IMR-90 (cell line): ENCODE measurements at regions not wholly inside any gene's neighbourhood (a gene's known extent, or its start where the extent isn't known, plus 50 kb on each side); places are given as distances from the start of the nearest gene placed in this dataset.

Source experiments
- ATAC-seq: fragments of 200-7000 bp; cut with Tn5 transposase; 2 replicates; pipeline ENCODE4 v1.9.1; 2020; ENCODE audit warnings: low read depth, mild to moderate bottlenecking, moderate library complexity
- BruUV-seq: library from RNA; stranded (reverse); fragments of 400-500 nt; replicated peaks from 2 replicates; lab custom pipeline; 2021; lab: Mats Ljungman, UMichigan
- CTCF ChIA-PET: fragments of 300-600 bp; formaldehyde crosslinking; extraction: SDS; loops from one replicate; lab custom pipeline; 2021; ENCODE audit warnings: antibody characterized with exemption; lab: Yijun Ruan, JAX
- POLR2A ChIA-PET: fragments of 300-600 bp; sonication (Branson Sonifier 250); formaldehyde crosslinking; loops from one replicate; lab custom pipeline; 2022; ENCODE audit warnings: antibody characterized with exemption; ENCODE audit not compliant: unreplicated experiment; lab: Charles Lee
- DNase-seq: peaks from one replicate; pipeline ENCODE4 v3.0.0; 2013
- H2AFZ ChIP-seq: replicated peaks from 2 replicates; pipeline ENCODE3; 2013; ENCODE audit warnings: low read length, mild to moderate bottlenecking; ENCODE audit not compliant: poor library complexity
- H2AK5ac ChIP-seq: 2 replicates; pipeline ENCODE4 v1.6.1; 2013; ENCODE audit warnings: low read depth, low read length, inconsistent platforms
- H2AK9ac ChIP-seq: replicated peaks from 2 replicates; pipeline ENCODE3; 2013; ENCODE audit warnings: mild to moderate bottlenecking, low read depth, low read length, moderate library complexity; ENCODE audit not compliant: poor library complexity
- H2BK120ac ChIP-seq: 2 replicates; pipeline ENCODE4 v1.6.1; 2013; ENCODE audit warnings: low read depth, low read length, inconsistent platforms
- H2BK15ac ChIP-seq: 3 replicates; pipeline ENCODE4 v1.6.1; 2013; ENCODE audit warnings: low read depth, low read length, inconsistent platforms
- H2BK20ac ChIP-seq: 2 replicates; pipeline ENCODE4 v1.6.1; 2013; ENCODE audit warnings: low read depth, mild to moderate bottlenecking, inconsistent platforms, low read length, moderate library complexity
- H2BK5ac ChIP-seq: 2 replicates; pipeline ENCODE4 v1.6.1; 2013; ENCODE audit warnings: mild to moderate bottlenecking, low read depth, low read length, inconsistent platforms; ENCODE audit not compliant: poor library complexity, severe bottlenecking
- H3K14ac ChIP-seq: replicated peaks from 2 replicates; pipeline ENCODE4 v1.6.1; 2013; ENCODE audit warnings: low read depth, low read length, inconsistent platforms
- H3K18ac ChIP-seq: 2 replicates; pipeline ENCODE4 v1.6.1; 2013; ENCODE audit warnings: low read depth, low read length, control low read depth
- H3K23ac ChIP-seq: 2 replicates; pipeline ENCODE4 v1.6.1; 2013; ENCODE audit warnings: low read depth, low read length, inconsistent platforms
- H3K27ac ChIP-seq: 2 replicates; pipeline ENCODE4 v1.5.1; 2013; ENCODE audit warnings: mild to moderate bottlenecking, control low read depth, low read length; ENCODE audit not compliant: insufficient read depth
- H3K27me3 ChIP-seq: 2 replicates; pipeline ENCODE4 v1.6.1; 2013; ENCODE audit warnings: low read length; ENCODE audit not compliant: control insufficient read depth, insufficient read depth
- H3K36me3 ChIP-seq: 2 replicates; pipeline ENCODE4 v1.6.1; 2013; ENCODE audit warnings: low read length, mixed read lengths; ENCODE audit not compliant: control insufficient read depth, insufficient read depth
- H3K4ac ChIP-seq: 2 replicates; pipeline ENCODE4 v1.6.1; 2013; ENCODE audit warnings: low read depth, low read length, inconsistent platforms
- H3K4me1 ChIP-seq: 2 replicates; pipeline ENCODE4 v1.6.1; 2013; ENCODE audit warnings: low read length, mixed read lengths; ENCODE audit not compliant: control insufficient read depth, insufficient read depth
- H3K4me2 ChIP-seq: 2 replicates; pipeline ENCODE4 v1.6.1; 2013; ENCODE audit warnings: low read depth, mild to moderate bottlenecking, control low read depth, low read length, moderate library complexity
- H3K4me3 ChIP-seq: 2 replicates; pipeline ENCODE4 v1.5.1; 2013; ENCODE audit warnings: low read depth, mild to moderate bottlenecking, control low read depth, low read length, moderate library complexity; ENCODE audit not compliant: insufficient read depth
- H3K56ac ChIP-seq: 2 replicates; pipeline ENCODE4 v1.6.1; 2013; ENCODE audit warnings: low read length, inconsistent platforms; ENCODE audit not compliant: insufficient read depth; ENCODE audit errors: extremely low read depth
- H3K79me1 ChIP-seq, 2 experiments: 2 replicates each; pipeline ENCODE4 v1.6.1; 2013; ENCODE audit warnings: low read length in 2 of 2, inconsistent platforms in 1 of 2, low read depth in 1 of 2
- H3K9ac ChIP-seq: 2 replicates; pipeline ENCODE4 v1.6.1; 2013; ENCODE audit warnings: low read depth, low read length, control low read depth
- H3K9me1 ChIP-seq: 2 replicates; pipeline ENCODE4 v1.6.1; 2013; ENCODE audit warnings: low read length, inconsistent platforms; ENCODE audit not compliant: insufficient read depth
- H3K9me3 ChIP-seq: 2 replicates; pipeline ENCODE4 v1.6.1; 2013; ENCODE audit warnings: low read length; ENCODE audit not compliant: control insufficient read depth, insufficient read depth
- H4K20me1 ChIP-seq: 2 replicates; pipeline ENCODE4 v1.6.1; 2013; ENCODE audit warnings: low read length, inconsistent platforms; ENCODE audit not compliant: insufficient read depth
- H4K5ac ChIP-seq: 2 replicates; pipeline ENCODE4 v1.6.1; 2013; ENCODE audit warnings: mild to moderate bottlenecking, low read depth, low read length, control low read depth
- H4K8ac ChIP-seq, 2 experiments: 2 replicates each; pipeline ENCODE4 v1.6.1; 2013; ENCODE audit warnings: low read depth in 2 of 2, low read length in 2 of 2, control low read depth in 1 of 2, inconsistent platforms in 1 of 2
- H4K91ac ChIP-seq: 2 replicates; pipeline ENCODE4 v1.6.1; 2013; ENCODE audit warnings: low read depth, low read length, inconsistent platforms; ENCODE audit not compliant: insufficient read depth
- POLR2A ChIP-seq: IDR thresholded peaks from 2 replicates; pipeline ENCODE4 v1.6.1; 2012; ENCODE audit warnings: mild to moderate bottlenecking, low read depth, low read length
- WGBS, 2 experiments: methylation state at CpG; one replicate each; pipeline versions ENCODE4 v1.1.5 to v1.1.7; 2013; ENCODE audit warnings: missing lambda C conversion rate in 2 of 2; ENCODE audit not compliant: insufficient read length in 1 of 2; ENCODE audit errors: extremely low coverage in 2 of 2; 5-methylcytosine and 5-hydroxymethylcytosine counted together
- dilution Hi-C: fragments of 300-500 bp; cut with HindIII; formaldehyde crosslinking; loops from one replicate; pipeline ENCODE4 v1.14.3; 2018; ENCODE audit warnings: low sequenced_read_pairs; ENCODE audit not compliant: unreplicated experiment
- in situ Hi-C: fragments of 300-500 bp; cut with MboI; formaldehyde crosslinking; loops from 3 replicates; pipeline ENCODE4 v1.14.3; 2019; ENCODE audit warnings: low sequenced_read_pairs, inconsistent platforms, mixed read lengths
- intact Hi-C: fragments of 100-400 bp; cut with micrococcal nuclease; formaldehyde crosslinking; loops from 2 replicates; pipeline ENCODE4 v1.10.0; 2022
- TF ChIP-seq, protein P1 (sequence below): fragments of 150-350 bp; IDR thresholded peaks from 2 replicates; pipeline ENCODE4 v1.6.1; 2017; ENCODE audit warnings: mild to moderate bottlenecking, antibody characterized with exemption, low read length, low read depth

DNA sequence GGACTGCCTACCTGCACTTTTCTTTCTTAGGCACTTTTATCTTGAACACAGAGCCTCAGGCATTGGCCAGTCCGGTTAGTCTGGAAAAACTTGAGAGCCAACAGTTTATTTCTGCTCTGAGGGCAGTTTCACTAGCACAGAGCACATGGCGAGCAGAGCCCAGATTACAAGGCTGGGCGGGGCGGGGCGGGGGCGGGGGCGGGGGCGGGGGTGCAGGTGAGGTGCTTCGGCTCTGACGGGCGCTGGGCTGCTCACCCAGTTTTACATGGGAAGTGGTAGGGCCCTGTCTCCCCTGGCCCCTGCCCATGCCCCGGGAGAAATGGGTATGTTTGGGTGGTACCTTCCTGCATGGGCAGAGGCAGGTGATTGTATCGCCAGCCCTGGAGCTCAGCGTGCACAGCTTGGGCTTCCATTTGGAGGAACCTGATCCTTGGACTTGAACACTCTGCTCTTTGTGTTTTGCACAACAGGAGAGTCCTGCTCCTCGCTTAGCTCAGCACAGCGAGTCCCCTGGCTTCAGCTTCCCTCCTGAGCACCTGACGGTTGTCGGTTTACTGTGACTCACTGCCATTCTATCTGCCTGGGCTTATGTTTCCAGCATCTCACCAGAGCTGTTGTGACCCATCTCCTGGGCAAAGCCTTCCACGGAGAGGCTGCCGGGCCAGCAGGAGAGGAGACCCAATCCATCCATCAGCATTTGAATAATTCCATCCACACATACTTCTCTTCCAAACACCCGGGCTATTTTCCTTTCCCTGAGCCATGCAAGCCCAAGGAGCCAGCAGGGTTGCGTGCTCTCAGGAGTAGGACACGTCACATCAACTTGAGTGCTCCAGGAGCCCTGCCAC is 108.5 kb downstream of the ARF6 start:
- Histone ChIP-seq H3K36me3 (no peaks in the 10 kb centered on the region), H3K14ac (peak overlapping the region; percentile 81), H4K8ac (peak overlapping the region; percentile 86 to 97), H3K9me3 (no peaks in the 10 kb centered on the region), H3K4me3 (no peak overlapping the region), H3K79me1 (peaks cover 0 to 24% of the 10 kb centered on the region in 2 experiments; a peak in 2 of 4 replicates), H3K4me1 (peaks cover 39% of the 10 kb centered on the region), H3K27me3 (no peaks in the 10 kb centered on the region), H3K18ac (peak overlapping the region; percentile 82), H4K91ac (peak overlapping the region; percentile 98), H2AK9ac (peak overlapping the region; percentile 96), H3K9ac (peak overlapping the region; percentile 27), H2BK120ac (peak overlapping the region; percentile 100), H4K20me1 (no peaks in the 10 kb centered on the region), H2BK20ac (peak overlapping the region; percentile 99), H3K56ac (peak overlapping the region; percentile 91; the same call in 1 of the 2 replicates), H2BK5ac (peak overlapping the region; percentile 95), H2AK5ac (peak overlapping the region; percentile 99), H3K4me2 (peak overlapping the region; percentile 43), H3K9me1 (peaks cover 26% of the 10 kb centered on the region), H3K23ac (peak overlapping the region; percentile 73), H4K5ac (peak overlapping the region; percentile 76; the same call in 1 of the 2 replicates), H2AFZ (peak overlapping the region; percentile 83), H3K4ac (peak overlapping the region; percentile 100), H3K27ac (peak overlapping the region; percentile 86), H2BK15ac (peak overlapping the region; percentile 95; the same call in 2 of the 3 replicates)
- POLR2A ChIA-PET = interaction anchor here (0.6 kb wide), 2 partner anchors 9 to 29 kb away, joined by 3 to 4 read pairs; no protein-coding TSS in a partner anchor
- CTCF ChIA-PET = interaction anchor here (1.1 kb wide), 2 partner anchors 11 to 136 kb away, joined by 3 read pairs; no protein-coding TSS in a partner anchor
- dilution Hi-C loops (no loop called here), in situ Hi-C loops (no loop called here), intact Hi-C loops (loop anchor here (2.0 to 5.0 kb wide), 3 partner anchors 37 to 107 kb away; no protein-coding TSS in a partner anchor)
- no peak for TF ChIP-seq POLR2A
- TF ChIP-seq, protein P1, sequence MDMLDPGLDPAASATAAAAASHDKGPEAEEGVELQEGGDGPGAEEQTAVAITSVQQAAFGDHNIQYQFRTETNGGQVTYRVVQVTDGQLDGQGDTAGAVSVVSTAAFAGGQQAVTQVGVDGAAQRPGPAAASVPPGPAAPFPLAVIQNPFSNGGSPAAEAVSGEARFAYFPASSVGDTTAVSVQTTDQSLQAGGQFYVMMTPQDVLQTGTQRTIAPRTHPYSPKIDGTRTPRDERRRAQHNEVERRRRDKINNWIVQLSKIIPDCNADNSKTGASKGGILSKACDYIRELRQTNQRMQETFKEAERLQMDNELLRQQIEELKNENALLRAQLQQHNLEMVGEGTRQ = 0 out of 2 replicates have a peak, but pooled peaks have one; percentile 12
- 68% methylated on average over 11 of the region's 23 CpGs; no CpG with 5 or more reads in 1 of the 2 experiments for WGBS, 2 experiments
- DNase-seq = peak; percentile 70
- peak; percentile 3; the same call in 1 of the 2 replicates for ATAC-seq
- BruUV-seq = no TSS peak
